ENCODE measurements at regions not wholly inside any gene's neighbourhood (a gene's known extent, or its start where the extent isn't known, plus 50 kb on each side); places are given as distances from the start of the nearest gene placed in this dataset.

DNA sequence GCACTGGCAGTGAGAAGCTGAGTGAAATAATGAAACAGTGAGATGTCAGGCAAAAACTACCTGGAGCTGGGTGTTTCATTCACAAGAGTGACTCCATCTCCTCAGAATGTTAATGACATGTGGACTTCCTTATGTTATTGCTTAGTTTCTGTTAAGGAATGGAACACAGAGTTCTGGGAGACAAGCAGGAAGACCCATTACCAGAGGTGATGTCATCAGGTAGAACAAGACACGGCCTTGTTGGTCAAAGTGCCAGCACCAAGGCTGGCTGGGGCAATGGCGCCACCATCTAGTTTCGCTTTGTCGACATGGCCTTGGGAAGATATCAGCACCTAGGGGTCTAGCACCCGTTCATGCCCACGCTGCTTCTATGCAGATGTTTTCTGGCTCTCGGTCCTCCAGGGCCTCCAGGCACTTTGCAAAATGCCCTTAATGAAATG is 252.2 kb downstream of the FAM43A start:
- H3K4me3 ChIP-seq (ENCODE audit: low read depth, low read length) = no peak overlapping the region
- TF ChIP-seq CTCF (IDR thresholded peaks at IDR 0.05; ENCODE audit: low read depth, low read length) = no peak

DNA sequence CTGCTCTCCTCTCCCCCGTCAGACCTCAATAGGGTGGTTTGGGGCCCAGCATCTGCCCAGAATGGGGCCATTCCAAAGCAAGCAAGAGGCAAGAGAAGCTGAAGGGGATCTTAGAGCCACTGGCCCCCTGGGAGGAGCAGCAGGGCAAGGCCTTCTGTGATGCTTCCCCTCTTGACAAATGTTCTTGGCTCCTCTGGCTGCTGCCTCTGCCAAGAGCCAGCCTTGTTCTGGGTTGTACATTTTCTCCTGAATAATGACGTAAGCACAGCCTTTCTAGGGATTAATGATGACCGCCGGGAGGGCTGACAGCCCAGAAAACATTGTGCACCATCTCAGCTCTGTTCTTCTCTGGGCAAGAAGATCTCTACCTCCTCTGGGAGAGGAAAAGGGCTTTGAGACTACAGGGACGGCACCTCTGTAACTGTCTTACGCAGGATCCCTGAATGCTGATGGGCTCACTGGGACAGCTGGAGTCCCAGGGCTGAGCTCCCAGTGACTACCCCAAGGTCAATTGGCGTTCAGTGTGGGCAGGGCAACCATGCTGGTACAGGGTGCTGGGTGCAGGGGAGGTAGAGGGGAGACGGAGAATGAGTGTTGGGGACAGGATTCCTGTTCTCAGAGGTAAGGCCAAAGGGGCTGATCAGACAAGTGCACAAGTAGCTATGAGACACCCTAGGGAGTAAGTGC is 253.3 kb downstream of the FAM43A start:
- no peak overlapping the region for H3K4me3 ChIP-seq (ENCODE audit: low read depth, low read length)
- no peak for TF ChIP-seq CTCF (IDR thresholded peaks at IDR 0.05; ENCODE audit: low read depth, low read length)

DNA sequence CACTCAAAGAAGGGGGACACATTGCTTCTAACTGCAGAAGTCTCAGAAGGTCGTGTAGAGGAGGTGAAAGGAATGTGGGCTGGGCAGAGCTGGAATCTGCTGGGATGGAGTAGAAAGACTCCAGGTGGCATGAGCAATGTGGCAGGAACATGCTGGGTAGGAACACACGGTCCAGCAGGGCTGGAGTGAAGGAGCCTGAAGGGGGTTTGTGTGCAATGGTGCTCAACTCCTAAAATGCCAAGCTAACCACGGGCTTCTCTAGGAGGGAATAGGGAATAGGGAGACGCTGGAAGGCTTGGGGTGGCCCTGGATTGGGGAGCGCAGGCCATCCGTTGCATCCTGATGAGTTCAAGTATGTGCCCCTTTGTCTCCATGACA is 253.8 kb downstream of the FAM43A start:
- no peak for TF ChIP-seq CTCF (IDR thresholded peaks at IDR 0.05; ENCODE audit: low read depth, low read length)
- no peak overlapping the region for H3K4me3 ChIP-seq (ENCODE audit: low read depth, low read length)

DNA sequence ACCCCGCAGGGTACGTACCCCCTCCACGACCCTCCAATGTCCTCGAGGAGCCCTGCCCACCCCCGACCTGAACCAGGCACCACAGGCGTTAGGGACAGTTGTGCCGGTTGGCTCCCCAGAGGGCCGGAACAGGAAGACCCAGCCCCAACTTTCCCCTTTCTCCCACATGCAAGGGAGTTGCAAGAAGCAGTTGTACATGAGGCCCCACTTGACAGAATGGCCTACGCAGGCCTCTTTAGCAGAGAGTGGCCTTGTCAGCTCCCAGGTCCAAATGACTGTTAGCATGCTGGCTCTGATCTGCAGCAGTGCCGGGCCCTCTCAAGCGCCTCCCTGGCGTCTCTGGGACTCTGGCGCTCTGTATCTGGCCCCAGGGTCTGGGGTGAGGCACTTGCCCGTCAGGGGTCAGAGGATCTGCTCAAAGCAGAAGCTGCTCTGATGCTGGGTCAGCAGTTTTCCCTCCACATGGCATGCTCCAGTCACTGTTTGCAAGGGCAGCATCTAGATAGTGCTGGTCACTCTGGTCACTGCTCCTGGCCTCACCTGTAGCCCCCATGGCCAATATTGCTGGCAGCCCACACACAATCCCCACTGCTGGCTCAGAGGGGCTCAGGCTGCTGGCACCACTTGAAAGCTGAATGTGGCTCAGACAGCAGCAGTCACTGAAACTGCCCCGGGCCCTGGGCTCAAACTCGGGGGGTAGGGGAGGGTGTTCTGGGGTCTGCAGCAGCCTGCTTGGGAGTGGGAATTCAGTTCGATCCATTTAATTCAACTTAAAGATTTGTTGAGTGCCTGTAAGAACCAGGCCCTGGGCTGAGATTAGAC is 254.5 kb downstream of the FAM43A start:
- TF ChIP-seq CTCF (IDR thresholded peaks at IDR 0.05; ENCODE audit: low read depth, low read length) = no peak

DNA sequence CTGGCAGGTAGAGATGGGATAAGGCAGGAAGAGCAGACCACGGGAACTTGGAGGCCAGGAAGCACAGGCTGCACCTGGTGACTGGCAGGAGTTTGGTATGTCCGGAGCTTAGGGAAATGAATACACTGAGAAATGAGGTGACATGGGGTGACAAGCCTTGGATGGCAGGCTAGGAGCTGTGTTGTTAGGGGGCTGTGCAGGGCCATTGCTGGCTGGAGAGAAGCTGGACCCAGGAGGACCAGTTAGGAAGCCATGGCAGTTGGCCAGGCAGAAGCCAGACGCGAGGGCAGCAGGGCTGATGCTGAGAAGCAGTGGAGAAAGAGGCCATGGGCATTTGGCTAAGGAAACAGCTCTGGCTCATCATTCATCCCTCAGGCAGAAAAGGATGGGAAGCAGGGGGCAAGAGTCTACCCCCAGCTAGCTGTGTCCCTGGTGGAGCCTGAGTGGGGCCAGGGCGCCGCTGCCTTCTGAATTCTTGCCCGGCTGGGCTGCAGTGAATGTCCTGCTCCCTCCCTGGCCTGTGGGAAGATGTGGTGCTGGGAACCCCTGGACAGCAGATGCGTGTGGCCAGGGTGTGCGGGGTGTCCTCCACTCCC is 255.8 kb downstream of the FAM43A start:
- TF ChIP-seq CTCF (IDR thresholded peaks at IDR 0.05; ENCODE audit: low read depth, low read length) = no peak
- no peak overlapping the region for H3K4me3 ChIP-seq (ENCODE audit: low read depth, low read length)

More for the DNA sequence above, 254.5 kb downstream of the FAM43A start:
- H3K4me3 ChIP-seq (ENCODE audit: low read depth, low read length) = no peak overlapping the region

DNA sequence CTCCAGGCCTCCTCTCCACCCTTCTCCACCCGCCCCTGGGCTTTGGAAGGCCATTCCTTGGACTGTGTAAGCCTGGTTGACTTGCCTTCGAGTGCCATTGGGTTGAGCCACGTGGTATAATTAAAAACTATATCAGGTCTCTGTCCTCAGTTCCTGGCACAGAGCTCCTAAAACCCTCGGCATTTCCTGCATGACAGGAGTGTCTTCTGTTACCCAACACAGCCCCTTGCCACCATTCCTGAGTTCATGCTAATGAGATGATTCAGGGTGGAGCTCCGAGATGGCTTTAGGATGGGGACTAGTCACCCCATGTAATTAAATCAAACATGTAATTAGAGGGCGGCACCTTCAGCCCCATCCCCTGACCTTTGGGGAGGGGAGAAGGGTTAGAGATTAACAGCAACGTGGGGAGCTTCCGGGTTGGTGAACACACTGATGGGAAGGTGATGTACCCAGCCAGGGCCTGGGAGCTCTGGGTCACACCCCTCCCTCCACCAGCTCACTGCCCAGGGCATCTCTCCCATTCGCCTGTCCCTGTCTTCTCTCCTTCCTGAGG is 256.4 kb downstream of the FAM43A start:
- TF ChIP-seq CTCF (IDR thresholded peaks at IDR 0.05; ENCODE audit: low read depth, low read length) = no peak
- no peak overlapping the region for H3K4me3 ChIP-seq (ENCODE audit: low read depth, low read length)
